PC-3 (cell line): ENCODE measurements at regions not wholly inside any gene's neighbourhood (a gene's known extent, or its start where the extent isn't known, plus 50 kb on each side); places are given as distances from the start of the nearest gene placed in this dataset.

Experiments
- EZH2 ChIP-seq: fragments of 300-600 bp; sonication (generic); IDR thresholded peaks from one replicate; pipeline ENCODE4 v1.6.1; 2017; ENCODE audit warnings: antibody characterized with exemption, mild to moderate bottlenecking, low read length; ENCODE audit not compliant: unreplicated experiment
- EZH2phosphoT487 ChIP-seq: fragments of 300-600 bp; sonication (generic); IDR thresholded peaks from 2 replicates; pipeline ENCODE4 v1.6.1; 2018; ENCODE audit warnings: mild to moderate bottlenecking, antibody characterized with exemption, low read length, borderline replicate concordance
- TF ChIP-seq, protein P1 (sequence below): fragments of 300-600 bp; sonication (generic); conservative IDR thresholded peaks from 2 replicates; pipeline ENCODE4 v1.5.1; 2017; ENCODE audit warnings: antibody characterized with exemption, low read depth, mild to moderate bottlenecking, low read length

DNA sequence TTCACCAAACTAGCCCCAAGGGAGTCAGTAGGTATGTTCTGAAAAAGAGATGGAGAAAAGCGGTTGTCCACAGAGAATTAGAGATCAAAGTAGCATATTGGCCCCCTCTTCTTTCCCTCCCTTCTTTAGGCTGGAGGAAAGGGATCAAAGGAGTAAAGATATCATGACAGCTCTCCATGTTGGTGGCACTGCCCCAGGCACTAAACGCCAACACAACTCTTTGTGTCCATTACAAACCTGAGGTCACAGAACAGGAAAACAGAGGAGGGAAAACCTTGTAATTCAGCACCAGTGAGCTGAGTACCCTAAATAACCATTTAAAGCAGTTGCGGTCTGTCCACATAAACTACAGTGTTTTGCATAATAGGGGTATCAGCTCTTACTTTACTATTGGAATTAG is 113.0 kb upstream of the TFAP2D start:
- TF ChIP-seq, protein P1, sequence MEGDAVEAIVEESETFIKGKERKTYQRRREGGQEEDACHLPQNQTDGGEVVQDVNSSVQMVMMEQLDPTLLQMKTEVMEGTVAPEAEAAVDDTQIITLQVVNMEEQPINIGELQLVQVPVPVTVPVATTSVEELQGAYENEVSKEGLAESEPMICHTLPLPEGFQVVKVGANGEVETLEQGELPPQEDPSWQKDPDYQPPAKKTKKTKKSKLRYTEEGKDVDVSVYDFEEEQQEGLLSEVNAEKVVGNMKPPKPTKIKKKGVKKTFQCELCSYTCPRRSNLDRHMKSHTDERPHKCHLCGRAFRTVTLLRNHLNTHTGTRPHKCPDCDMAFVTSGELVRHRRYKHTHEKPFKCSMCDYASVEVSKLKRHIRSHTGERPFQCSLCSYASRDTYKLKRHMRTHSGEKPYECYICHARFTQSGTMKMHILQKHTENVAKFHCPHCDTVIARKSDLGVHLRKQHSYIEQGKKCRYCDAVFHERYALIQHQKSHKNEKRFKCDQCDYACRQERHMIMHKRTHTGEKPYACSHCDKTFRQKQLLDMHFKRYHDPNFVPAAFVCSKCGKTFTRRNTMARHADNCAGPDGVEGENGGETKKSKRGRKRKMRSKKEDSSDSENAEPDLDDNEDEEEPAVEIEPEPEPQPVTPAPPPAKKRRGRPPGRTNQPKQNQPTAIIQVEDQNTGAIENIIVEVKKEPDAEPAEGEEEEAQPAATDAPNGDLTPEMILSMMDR, result no peak
- no peak for TF ChIP-seq EZH2
- no peak for TF ChIP-seq EZH2phosphoT487
